ENCODE measurements at regions not wholly inside any gene's neighbourhood (a gene's known extent, or its start where the extent isn't known, plus 50 kb on each side); places are given as distances from the start of the nearest gene placed in this dataset.

GRCh38 chr10:78778444-78779338 is 290.1 kb upstream of the ZMIZ1 start:
- no peak for DNase-seq (ENCODE audit: low read depth)

- peak; percentile 57 for DNase-seq (ENCODE audit: low read depth)
Observed at GRCh38 chr10:78779339-78779955, 289.3 kb upstream of the ZMIZ1 start.

- no peak for DNase-seq (ENCODE audit: low read depth)
Observed at GRCh38 chr10:78780551-78780961, 288.2 kb upstream of the ZMIZ1 start.

GRCh38 chr10:78781251-78781913 is 287.4 kb upstream of the ZMIZ1 start:
- no peak for DNase-seq (ENCODE audit: low read depth)

- DNase-seq (ENCODE audit: low read depth) = no peak
Observed at GRCh38 chr10:78781991-78782390, 286.8 kb upstream of the ZMIZ1 start.

DNA sequence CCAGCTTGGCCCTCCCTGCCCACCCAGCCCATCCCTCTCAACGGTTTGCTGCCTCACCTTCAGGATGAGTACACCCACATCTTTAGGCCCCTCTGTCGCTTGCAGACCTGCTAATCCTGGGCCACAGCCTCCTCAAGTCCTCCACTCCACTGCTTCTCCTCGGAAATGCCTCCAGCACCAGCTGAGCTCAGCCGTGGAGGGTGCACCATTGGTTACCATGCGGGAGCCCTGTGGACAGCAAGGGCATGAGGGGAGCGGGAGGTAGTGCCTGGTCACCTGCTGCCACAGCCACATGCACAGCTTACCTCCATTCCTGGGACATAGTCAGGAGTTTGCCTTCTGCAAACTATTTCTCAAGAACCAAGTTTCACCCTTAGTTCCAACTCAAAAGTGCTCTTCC is 286.3 kb upstream of the ZMIZ1 start:
- no peak for DNase-seq (ENCODE audit: low read depth)

- no peak for DNase-seq (ENCODE audit: low read depth)
Observed at GRCh38 chr10:78783753-78784152, 285.0 kb upstream of the ZMIZ1 start.

DNA sequence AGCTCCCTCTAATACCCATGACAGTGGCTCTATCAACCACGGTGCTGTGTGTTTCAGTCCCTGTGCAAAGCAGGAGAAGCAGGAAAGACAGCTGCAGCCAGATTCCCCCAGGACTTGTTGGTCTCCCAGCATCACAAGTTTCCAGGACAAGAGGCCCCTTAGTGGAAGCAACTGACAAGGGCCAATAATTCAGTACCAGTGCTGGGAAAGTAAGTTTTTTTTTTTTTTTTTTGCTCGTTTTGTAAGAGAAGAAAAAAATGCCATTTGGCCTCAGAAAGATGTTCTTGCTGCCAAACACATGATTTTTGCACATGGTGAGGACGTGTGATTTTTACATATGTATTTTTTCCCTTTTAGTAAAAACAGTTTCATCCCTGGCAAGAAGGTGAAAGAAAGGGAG is 284.2 kb upstream of the ZMIZ1 start:
- no peak for DNase-seq (ENCODE audit: low read depth)

- DNase-seq (ENCODE audit: low read depth) = no peak
Observed at GRCh38 chr10:78785066-78785465, 283.7 kb upstream of the ZMIZ1 start.

DNA sequence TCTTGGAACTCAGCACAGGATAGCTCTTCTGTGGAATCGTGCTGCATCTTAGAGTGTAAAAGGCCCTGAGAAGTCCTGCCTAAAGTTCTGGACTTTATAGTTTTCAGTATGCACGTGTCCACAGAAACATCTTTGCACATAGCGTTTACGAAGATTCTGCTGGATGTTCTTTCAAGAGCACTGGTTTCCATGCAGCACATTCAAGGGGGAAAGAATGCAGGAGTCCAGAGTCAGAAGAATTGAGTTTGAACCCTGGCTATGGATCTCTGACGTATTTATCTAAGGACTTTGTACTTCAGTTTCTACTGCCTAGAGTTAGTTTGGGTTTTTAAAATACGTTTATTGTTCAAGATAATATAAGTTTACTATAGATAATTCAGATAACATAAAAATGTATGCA is 282.8 kb upstream of the ZMIZ1 start:
- no peak for DNase-seq (ENCODE audit: low read depth)

DNA sequence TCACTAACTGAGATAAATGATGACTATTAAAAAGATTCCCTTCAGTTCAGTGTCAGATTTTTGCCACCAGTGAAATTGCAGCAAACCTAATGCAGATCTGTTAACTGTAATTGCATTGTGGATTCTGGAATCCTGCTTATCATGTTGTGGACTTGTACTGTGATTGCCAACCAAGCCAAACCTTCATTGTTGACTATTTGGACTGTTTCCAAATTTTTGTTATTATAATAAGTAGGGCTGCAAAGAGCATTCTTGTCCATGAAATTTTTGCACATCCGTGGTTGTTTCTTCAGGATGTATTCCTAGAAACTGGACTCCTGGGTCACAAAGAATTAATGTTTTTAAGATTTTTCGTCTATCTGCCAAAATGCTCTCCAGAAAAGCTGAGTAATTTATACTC is 281.6 kb upstream of the ZMIZ1 start:
- DNase-seq (ENCODE audit: low read depth) = no peak

- no peak for DNase-seq (ENCODE audit: low read depth)
Observed at GRCh38 chr10:78794736-78795455, 273.9 kb upstream of the ZMIZ1 start.

GRCh38 chr10:78798976-78799730 is 269.6 kb upstream of the ZMIZ1 start:
- DNase-seq (ENCODE audit: low read depth) = no peak

- no peak for DNase-seq (ENCODE audit: low read depth)
Observed at GRCh38 chr10:78800006-78800405, 268.8 kb upstream of the ZMIZ1 start.

GRCh38 chr10:78800535-78801320 is 268.0 kb upstream of the ZMIZ1 start:
- no peak for DNase-seq (ENCODE audit: low read depth)

DNA sequence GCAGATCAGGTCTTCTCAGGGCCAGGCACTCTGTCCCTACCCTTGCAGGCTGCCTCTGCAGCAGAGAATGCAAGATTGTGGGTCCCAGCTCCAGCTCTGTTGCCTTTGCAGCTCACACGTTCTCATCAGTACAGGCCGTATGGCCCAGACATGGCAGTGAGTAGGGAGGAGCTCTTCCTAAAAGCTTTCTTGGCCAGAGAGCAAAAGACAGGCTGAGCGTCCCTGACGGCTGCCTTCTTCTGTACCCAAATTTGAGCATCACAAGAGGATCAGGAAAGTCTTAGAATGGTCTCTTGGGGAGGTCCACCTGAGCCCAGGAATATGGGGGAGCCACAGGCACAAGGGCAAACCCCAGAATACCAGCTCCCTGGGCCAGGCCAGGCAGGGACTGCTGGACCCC is 266.3 kb upstream of the ZMIZ1 start:
- DNase-seq (ENCODE audit: low read depth) = no peak

DNA sequence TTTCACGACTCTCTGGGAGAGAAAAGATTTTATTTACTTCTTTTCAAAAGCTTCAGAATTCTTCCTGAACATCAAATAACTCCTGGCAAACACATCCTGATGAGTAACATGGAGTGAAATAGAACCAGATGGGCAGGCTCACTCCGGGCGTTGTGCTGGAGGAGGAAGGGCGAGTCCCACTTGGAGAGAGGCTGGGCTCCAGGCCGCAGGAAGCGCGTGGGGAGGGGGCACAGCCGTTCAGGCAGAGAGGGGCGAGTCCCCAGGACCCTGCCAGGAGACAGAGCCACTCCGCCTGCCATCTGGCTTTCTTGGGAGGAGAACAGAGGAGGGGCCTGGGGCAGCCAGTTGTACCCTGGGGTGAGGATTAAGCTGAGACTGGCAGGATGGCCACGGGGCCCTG is 265.9 kb upstream of the ZMIZ1 start:
- DNase-seq (ENCODE audit: low read depth) = peak; percentile 26

DNA sequence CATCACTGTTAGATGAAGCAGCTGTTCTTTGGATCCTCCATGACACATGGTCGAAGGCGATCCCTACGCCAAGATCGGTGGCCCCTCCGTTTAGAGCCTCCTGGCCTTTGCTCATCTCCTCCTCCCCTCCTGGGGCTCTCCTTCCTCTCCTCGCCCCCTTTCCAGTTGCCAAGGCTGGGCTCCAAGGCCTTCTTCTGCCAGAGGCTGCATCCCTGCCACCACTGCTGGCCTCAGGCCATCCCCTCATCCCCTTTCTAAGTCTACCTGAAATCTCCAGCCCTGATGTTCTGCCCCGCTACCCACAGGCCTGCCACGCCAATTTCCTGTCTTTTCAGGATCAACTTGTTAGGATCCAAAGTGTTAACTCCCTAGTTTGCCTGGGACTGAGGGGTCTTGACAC is 265.1 kb upstream of the ZMIZ1 start:
- no peak for DNase-seq (ENCODE audit: low read depth)

DNA sequence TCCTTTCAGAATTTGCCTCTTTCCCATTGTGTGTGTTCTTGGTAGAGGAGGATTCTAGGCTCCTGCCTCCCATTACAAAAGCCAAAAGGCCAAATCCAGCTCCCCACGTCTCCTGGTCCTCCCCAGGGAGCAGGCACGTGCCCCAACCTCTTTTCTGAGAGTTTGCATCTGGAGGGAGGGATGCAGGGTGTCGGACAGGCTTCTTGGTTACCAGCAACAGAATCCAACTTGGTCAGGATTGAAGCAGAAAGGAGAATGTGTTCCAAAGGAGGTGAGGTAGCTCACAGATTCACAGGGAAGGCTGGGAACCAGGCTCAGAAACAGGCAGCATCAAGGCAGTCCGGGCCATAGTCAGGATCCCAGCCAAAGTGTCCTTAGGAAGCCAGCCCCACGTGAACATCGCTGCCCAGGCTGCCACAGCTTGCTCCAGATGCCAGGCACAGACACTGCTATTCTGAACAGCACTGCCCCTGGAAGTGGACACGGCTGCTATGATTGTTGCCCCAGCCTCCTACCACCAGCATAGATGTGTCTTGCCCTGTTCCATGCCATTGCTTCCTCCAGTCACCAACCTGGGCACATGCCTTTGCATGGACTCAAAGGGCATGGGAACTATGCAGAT is 264.2 kb upstream of the ZMIZ1 start:
- DNase-seq (ENCODE audit: low read depth) = no peak

GRCh38 chr10:78805176-78805575 is 263.6 kb upstream of the ZMIZ1 start:
- DNase-seq (ENCODE audit: low read depth) = peak; percentile 84
